Iris pigment epithelial cell (primary cell): ENCODE measurements at regions not wholly inside any gene's neighbourhood (a gene's known extent, or its start where the extent isn't known, plus 50 kb on each side); places are given as distances from the start of the nearest gene placed in this dataset.
A peak's percentile ranks its signal among the peaks of the same experiment; 100 is the strongest.

ENCODE experiments used
- DNase-seq: peaks from one replicate; pipeline ENCODE4 v3.0.0-alpha.2; 2011; ENCODE audit warnings: low read depth

GRCh38 chr12:89256060-89256459 lies 96.2 kb downstream of the DUSP6 start:
- DNase-seq, result no peak

DNA sequence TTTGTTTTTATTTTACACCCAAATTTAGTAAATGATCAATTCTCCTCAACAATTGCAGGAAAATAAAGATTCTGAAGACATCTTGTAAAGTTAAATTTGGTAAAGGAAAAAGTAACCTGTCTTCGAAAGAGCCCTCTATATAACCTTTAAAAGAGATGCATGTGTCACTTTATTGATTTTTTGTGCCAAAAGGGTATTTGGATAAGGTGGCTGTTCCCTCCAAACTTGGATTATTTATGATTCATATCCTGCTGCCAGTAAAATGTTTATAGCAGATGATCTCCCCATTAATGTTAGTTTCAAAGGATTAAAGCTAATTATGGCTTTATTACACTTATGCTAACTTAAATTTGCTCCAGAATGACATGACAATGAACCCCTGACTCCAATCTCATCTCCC lies 98.8 kb downstream of the DUSP6 start:
- no peak for DNase-seq

DNA sequence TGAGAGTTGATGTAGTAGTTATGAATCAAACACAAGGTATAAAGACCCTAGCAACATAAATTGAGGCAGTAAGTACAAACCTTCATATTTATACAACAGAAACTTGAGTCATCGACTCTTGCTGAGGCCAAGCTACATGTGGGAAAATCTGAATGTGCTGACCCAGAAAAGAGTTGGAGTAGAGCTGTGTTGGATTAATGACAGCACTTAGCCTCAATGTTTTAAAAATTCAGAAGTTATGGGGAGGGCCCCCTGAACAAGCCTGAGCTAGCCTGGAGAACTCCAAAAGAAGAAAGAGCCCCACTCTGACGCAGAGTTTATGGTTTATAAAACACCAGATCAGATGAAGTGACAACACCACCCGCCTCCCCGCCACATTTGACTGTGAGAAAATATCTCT lies 100.0 kb downstream of the DUSP6 start:
- DNase-seq, result peak; percentile 61

- no peak for DNase-seq
Measured at GRCh38 chr12:89251342-89252271, 100.7 kb downstream of the DUSP6 start.

- DNase-seq, result no peak
Measured at GRCh38 chr12:89250636-89251035, 101.7 kb downstream of the DUSP6 start.

DNA sequence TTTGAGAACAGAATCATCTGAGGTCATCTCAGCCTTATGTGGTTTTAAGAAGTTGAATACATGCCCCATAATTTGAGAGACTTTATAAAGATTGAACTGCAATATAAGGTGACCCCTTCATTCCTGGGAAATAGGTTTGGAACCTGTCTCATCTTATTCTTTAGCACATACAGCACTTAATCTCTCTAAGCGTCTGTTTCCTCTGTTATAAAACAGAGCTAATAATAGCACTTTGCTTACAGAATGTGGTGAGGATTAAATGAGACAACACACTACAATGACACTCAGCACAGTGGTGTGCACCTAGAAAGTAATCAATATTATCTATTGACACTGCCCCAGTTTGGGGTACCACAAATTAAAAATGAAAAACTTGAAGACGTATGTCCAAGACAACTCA lies 102.1 kb downstream of the DUSP6 start:
- DNase-seq, result no peak

DNA sequence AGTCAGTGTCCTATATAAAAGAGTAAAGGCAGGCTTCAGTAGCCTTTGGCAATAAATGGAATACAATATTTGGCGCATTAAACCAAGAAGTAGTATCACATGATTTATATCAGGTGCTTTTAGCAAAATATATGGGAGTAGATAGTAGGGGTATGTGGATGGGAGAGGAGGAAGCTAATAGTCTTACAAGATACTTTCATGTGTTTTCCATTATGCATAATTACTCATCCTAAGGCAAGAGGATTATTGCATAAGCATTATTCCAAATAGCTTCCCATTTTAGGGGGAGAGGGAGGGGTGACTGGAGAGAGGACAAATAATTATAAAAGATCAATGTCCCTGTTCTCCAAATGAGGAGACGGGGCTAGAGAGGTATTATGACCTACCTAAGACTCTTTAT lies 104.3 kb downstream of the DUSP6 start:
- DNase-seq, result no peak

- DNase-seq, result no peak
Measured at GRCh38 chr12:89247541-89247942, 104.8 kb downstream of the DUSP6 start.

GRCh38 chr12:89245090-89245489 lies 107.2 kb downstream of the DUSP6 start:
- peak; percentile 84 for DNase-seq

DNA sequence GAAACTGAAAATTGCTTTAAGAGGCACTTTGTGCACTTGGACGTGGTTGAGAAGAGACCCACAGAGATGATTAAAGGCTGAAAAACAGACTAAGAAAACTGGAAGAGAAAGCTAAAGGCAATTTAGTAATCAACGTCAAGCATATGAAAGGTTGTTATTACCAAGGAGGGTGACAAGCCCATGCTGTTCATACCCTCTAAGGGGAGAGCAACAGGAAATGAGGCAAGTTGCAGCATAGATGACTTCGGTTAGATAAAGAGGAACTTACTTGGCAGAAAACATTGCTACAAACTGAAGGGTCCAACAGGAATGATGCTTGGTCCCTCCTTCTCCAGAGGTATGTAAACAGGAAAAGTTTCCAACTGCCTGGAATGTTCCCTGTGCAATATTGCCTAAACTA lies 107.8 kb downstream of the DUSP6 start:
- DNase-seq, result peak; percentile 59

DNA sequence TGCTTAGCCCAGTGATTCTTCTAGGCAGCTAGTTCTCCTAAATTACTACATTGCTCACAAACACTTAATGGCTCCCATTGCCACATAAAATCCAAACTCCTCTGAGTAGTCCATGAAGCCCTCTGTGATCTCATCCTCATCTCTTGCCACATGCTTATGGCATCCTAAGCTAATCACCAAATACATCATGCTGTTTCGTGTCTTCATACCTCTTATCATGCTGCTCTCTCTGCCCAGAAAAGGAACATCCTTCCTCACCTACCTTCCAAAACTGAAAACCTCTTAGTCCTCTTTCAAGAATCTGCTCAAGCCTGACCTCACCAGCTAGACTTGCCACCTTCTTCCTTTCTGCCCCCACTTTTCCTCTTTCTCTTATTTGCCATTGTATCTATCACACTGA lies 108.5 kb downstream of the DUSP6 start:
- peak; percentile 46 for DNase-seq

DNA sequence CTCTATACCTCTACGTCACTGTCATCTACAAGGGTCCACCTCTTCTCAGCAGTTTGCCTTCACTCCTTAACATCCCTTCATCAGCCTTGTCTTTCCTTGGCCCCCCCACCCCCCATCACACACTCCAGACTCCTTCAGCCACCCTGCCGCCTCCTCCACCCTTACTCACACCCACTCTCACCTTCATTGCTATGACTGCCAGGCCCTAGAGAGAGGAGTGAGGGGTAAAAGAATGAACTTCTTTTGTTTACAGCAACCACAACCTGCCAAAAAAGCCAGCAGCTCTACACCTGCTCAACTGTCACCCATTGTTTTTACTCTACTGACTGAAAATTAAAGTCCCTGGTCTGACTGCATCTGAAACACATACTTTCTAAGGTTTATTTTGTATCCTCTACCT lies 112.8 kb downstream of the DUSP6 start:
- DNase-seq, result no peak

- DNase-seq, result no peak
Measured at GRCh38 chr12:89238593-89238992, 113.7 kb downstream of the DUSP6 start.

DNA sequence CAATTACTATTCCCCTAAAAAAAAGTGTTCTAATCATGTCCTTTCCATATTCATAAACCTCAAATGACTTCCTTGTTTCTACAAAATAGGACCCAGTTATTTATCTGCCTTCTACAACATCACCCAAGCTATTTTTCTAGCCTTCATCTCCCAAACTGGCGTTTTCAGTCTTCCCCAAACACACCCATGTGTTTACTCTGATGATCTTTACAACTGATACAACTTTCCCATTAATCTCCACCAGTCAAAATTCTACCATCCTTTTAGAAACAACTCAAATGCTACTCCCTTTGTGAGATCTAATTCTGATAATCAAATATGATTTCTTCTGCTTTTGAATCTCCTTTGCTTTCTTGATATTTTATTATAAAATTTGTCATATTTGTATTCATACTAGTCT lies 114.5 kb downstream of the DUSP6 start:
- no peak for DNase-seq

DNA sequence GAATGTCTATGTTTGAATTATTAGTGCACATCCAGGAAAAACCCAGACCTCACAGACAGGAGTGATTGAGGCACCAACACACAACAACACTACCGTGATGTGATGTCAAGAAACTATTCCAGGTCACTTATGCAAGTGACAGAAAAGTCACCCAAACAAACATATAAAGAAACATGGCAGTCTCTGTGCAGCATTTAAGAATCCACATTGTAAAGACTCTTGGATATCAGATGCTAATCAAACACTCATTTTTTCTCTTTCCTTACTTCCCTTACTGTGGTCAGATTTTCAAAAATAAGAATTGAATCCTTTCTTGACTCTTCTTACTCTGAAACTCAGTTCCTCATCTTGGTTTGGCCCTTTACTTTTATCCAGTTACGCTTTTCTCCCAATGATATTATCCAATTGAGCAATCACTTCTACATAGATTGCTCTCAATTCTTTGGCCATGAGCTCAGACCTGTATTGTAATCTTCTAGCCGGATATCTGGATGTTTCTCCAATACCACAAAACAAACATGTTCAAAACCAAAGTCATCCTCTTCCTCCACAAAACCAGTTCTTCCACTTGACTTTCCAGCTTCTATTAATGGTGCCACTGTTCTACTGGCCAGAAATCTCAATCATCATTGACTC lies 115.4 kb downstream of the DUSP6 start:
- peak; percentile 93 for DNase-seq

- peak; percentile 81 for DNase-seq
Measured at GRCh38 chr12:89236237-89236636, 116.1 kb downstream of the DUSP6 start.

DNA sequence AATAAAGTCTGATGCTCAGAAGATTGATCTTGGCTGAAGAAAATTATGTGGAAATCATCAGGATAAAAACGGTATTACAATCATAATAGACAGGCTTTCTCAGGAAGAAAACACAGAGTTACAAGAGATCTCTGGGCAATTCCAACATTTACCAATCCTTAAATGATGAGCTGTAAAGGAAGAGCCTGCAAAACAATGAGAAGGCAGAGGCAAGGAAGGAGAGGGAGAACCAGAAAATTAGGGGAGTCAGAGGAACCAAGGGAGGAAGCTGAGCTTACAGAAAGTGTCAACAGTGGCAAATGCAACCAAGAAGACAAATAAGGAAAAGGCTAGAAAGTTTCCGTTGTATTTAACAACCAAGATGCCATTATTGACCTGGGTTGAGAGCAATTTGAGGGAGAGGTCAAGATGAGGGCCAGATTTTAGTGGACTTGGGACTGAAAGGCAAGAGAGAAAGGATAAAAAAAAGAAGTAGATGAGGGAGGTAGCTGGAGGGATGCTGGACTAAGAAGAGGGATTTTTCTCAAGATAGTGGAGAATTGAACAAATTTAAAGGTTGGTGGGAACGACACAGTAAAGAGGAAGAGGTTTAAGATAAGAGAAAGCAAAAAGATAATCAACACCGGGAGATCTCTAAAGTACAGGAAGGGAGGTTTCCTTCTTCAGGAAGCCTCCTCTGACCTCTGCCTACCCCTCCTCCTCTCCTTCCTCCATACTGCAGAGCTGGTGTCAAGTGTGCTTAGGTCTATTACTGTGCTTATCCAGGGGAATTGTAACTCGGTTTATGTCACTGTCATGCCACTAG lies 116.9 kb downstream of the DUSP6 start:
- DNase-seq, result no peak

DNA sequence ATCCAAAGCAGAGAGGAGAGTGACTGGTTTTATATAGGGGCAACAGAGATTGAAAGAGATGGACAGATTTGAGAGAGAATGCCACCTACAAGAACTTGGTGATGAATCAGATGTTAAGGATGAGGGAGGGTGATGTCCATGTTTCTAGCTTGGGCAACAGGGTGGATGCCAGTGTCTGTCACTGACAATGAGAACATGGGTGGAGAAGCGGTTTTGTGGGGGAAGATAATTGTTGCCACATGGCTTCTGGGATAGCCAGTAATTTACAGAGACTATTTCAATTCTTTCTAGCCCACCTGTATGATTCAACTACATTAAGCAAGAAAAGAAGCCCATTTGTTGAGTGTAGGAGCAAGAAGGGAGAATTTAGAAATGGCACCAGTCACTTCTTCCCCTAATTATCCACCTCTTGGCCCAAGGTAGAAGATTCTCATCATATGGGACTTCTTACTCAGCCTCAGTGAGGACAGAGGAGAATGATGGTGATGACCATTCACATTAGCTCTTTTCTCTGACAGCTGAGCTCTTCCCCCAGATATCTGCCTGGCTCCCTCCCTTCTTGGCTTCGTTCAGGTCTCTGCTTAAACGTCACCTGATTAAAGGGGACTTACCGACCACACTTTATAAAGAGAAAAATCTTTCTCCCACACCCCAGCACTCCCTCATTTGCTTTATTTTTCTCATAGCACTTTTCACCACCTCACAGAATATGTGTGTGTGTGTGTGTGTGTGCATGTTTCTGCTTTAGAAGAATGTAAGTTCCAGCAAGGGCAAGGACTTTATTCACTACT lies 117.8 kb downstream of the DUSP6 start:
- no peak for DNase-seq

GRCh38 chr12:89231686-89232085 lies 120.6 kb downstream of the DUSP6 start:
- no peak for DNase-seq

DNA sequence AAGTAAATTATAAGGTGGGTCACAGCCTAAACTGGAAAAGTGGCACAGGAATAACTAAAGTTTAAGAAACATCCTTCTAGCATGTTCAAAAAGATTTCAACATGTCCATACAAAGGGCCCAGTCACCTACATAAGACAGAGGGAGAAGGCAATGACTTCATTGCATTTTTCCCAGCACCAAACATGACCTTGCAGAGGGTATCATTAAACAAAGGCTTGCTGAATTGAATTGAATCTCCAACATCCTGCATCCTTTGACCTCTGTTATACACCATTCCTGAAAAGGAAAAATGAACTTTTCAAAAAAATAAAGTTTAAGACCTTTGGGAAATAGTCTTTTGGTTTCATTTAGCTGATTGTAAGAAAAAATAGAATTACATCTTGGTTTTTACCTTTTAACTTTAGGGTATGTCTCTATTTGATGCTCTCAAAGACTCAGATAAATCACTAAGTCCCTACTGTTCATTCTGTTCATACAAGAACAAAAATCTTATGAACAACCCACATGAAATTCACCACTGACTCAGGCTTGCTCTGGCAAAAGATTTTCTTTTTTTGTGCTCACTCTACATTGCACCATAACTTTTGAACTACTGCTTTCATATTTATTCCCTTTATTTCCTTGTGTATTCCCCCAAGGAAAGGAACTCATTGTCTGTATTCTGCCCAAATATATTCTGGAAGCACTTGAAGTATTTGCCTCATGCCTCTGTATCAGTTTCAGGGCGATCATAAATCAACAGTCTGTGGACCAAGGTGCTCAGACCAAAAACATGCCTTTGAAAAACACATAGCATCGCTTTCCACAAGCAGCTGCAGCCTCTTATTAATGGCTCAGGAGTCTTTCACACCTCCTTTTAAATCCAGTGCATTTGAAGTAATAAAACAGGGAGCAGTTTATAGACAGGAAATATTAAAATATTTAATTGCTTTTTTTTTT lies 121.7 kb downstream of the DUSP6 start:
- DNase-seq, result peak; percentile 67

DNA sequence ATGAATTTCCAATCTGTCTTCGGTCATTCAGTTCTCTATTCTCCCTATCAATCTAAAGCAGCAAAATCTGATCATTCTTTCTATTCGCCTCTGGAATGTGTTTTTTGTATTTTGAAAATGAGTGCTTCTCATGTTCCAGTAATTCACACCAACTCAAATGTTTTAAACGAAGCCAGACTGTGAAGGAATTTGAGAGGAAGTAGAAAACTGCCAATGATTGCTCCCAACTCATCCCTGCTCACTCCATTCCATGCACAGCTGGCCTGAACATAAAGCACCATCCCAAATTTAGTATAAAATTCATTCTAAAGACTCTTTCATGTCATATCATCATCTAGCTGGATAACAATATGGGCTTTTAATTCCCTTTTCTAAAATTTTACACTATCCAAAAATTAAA lies 123.8 kb downstream of the DUSP6 start:
- DNase-seq, result no peak
